CD4-positive, alpha-beta T cell treated with Interleukin-17A for 1 hour (primary cell): ENCODE measurements at regions not wholly inside any gene's neighbourhood (a gene's known extent, or its start where the extent isn't known, plus 50 kb on each side); places are given as distances from the start of the nearest gene placed in this dataset.

Experiments used
- DNase-seq: peaks from one replicate; pipeline ENCODE4 v3.0.0-alpha.2; 2020

DNA sequence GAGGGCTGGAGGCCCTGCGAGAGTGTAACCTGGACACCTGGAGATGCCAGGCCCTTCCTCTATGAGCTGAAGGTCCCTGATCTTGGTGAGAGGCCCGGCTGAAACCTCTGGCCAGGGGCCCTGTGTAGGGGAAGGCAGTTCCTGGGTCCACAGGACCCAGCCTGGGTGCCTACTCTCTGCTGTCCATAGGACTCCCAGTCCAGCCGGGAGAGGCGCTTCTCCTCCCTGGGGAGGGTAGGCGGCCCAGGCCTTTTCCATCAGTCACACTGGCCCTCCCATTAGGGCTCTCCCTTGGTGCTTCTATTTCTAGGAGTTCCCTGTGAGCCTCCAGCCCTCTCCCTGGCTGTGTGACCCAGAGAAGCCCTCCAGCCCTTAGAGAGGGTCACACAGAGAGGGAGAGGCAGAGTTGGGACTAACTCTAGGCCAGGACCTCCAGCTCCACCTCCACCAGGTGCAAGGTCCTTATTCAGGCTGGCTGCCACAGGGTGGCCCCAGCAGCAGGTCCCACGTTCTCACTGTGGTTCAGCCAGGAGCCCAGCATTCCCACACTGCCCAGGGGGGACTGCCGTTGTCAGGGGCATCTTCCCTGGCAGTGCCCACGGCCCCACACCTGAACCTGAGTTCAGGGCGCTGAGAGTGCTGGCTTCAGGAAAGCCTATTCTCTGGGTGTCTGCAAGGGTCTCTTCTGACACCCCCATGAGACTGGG, 146.8 kb downstream of the SMAD6 start:
- no peak for DNase-seq

DNA sequence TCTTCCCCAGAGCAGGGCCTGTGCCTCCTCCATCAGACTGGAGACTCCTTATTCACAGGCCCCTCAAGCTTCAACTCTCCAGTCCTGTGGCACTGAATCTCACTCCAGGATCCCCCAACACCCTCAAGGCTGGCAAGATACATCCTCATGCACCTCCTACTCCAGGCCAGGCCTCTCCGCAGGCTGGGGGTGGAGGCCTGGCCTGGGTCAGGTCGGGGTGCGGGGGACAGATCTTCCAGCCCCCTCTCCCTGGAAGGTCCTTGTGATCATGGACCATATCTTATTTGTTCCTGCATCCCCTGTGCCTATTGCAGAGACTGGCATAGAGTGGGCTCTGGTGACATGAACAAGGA, 147.3 kb downstream of the SMAD6 start:
- no peak for DNase-seq

DNA sequence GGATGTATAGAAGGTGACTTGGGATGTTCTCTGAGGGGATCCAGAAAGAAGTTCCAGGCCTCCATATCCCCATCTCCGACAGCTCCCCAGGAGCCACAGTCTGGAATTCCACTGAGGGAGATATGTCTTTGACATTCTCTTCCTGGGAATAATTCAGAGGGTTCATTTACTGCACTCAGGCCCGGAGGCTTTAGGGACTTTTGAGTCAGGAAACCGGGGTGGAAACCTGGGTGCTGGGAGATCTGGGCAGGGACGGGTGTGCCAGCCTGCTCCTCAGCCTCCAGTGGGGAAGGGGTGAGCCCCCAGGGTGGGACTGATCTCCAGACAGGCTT, 147.7 kb downstream of the SMAD6 start:
- no peak for DNase-seq

DNA sequence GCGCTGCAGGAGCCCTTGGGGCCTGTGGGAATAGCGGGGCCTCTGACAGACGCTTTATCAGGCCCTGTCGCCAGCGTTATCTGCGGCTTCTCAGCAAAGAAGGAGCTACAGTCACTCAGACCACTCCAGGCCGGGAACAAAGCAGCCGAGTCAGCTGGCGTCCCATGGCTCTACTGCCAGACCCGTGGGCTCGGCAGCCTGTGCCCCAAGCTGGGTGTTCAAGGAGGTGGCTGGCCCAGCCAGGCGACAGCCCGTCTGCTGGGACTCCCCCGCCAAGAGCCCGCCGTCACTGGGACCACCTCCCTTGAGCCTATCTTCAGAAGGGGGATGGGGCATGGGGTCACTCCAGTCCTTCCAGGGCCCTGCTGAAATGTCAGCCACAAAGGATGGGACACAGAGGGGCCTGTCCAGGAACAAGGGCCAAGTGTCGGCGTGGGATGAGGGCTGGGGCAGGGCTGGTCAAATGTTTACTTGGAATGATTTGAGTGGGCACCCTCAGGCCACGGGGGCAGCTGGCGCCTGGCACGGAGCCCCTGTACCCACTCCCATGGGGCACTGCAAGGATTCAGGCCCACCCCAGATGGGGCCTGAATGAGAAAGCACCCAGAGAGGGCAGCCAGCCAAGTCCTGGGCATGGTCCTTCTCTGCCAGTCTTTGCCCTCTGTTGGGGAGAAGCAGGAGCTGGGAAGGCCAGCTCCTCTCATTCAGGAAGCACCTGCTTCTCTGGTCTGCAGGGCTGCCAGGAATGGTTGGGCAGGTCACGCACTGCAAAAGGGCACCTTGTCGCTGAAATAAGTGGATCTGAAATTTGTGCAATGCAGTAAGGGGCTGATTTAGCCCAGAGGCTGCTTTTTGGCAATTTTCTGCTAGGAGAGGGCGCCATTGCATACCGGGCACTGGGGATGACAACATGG, 148.3 kb downstream of the SMAD6 start:
- DNase-seq: no peak

DNA sequence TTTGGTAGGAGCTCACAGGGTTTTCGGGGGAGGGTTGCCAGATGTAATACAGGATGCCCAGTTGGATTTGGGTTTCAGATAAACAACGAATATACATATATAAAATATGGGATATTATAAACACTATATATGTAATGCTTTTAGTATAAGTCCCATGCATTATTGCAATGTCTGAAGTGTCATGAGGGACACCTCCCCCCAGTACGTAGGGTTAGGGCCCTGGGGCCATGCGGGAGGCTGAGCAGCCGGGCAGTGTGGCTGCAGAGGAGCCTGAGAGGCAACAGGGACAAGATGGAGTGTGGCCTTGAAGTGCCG, 148.9 kb downstream of the SMAD6 start:
- DNase-seq: no peak

DNA sequence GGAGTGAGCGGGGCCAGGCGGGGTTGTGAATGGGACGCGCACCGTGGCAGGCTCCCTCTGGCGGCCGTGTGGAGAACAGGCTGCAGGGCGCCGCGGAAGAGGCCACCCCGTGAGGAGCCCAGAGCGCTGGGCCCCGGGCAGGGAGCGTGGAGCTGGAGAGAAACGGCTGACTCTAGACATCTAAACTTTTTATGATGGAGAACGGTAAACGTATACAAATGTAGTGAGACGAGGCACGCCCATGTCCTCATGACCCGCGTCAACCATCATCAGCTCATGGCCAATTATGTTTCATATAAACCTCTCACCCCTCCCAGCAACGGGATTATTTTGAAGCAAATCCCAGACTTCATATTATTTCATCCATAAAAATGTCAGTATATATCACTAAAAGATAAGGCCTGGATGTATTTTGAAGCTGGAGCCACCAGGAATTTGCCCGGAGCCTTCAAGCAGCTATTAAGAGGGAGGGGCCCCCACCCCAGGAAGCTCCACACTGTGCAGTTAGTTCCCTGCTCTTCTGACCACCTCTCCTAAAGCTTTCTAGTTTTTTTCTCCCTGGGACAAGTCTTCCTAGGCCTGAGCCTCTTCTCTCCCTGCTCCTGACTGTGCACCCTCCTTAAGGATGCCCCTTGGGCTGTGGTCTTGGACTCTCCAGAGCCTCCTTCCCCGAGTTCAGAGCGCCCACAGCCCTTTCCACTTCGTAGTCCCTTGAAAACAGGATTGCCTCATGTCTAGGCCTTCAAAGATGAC, 149.5 kb downstream of the SMAD6 start:
- DNase-seq: peak; percentile 64

DNA sequence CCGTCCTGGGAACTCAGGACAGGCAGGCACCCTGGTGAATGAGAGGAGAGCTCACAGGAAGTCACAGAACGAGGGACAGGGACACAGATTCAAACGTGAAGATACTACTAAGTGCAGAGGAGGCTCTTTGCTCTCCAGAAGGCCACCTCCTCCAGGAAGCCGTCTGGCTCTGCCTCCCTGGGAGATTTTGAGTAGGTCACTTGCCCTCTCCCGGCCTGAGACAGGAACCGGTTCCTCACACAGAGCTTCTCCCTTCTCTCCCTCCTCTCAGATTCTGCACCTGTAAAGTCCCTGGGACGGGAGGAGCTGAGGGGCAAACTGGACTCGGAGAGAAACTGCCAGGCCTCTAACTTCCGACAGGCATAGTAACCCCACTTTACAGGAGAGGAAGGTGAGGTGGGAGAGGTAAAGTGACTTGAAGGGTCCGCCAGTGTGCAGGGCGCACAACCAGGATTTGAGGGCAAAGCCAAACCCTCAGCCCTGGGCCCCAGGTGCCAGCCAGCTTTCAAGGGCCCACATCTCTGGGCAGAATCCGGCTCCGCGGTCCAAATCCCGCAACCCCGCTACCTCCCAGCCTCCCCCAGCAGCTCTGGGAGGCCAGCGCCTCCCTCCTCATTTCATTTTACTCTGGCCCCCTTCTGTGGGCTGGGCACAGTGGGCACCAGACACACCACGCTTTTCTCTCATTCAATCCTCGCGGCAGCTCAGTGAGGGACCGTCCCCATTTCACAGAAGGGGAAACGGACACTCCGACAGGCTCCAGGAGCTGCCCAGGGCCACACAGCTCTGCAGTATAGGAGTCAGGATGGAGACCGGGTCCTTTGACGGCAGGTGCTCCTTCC, 150.2 kb downstream of the SMAD6 start:
- DNase-seq: no peak

DNA sequence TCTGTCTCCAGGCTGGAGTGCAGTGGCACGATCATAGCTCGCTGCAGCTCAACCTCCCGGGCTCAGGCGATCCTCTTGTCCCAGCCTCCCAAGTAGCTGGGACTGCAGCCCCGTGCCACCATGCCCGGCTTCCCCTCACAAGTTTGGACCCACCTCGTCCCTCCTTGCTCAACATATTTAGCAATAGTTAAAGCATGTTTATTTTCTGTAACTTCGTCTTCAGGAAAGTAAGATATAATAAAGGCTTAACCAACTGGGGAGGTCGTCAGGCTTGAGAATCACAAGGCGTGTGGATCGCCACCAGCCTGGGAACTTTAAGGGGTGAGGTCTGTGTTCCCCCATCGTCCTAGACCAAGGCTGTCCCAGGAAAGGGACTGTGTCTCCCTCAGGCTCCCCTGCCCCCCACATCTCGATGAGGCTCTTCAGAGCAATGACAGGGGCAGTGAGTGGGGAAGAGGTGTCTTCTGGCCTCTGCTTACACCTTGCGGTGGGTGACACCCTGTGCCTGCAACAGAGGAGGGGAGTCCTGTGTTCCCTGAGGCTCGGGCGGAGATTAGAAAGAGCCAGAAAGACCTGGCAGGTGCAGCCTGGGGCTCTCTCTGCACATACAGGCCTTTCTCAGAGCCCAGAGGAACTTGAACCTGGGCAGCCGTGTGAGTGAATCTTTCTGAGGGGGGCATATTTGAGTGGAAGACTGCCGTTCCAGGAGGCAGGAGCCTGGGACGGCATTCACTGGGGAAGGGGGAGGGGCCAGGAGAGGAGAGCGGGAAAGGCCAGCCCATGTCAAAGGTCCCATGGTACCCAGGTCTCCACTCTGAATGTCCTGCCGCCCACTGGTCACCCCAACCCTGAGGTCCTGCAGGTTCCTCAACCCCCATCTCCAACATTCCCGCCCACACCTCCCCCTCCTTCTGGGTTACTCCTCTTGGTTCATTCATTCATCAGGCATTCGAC, 152.3 kb downstream of the SMAD6 start:
- no peak for DNase-seq

DNA sequence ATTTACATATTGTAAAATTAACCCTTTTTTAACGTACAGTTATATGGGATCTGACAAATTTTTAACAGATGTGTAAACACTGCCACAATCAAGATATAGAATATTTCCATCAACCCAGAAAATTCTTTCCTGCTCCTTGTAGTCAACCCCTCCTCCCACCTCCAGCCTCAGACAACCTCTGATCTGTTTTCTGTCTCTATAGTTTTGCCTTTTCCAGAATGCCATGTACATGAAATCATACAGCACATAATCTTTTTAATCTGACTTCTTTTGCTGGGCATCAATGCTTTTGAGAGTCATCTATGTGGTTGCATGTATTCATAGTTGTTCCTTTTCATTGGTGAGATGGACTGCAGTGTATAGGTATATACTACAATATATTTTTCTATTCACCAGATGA, 153.0 kb downstream of the SMAD6 start:
- DNase-seq: no peak

DNA sequence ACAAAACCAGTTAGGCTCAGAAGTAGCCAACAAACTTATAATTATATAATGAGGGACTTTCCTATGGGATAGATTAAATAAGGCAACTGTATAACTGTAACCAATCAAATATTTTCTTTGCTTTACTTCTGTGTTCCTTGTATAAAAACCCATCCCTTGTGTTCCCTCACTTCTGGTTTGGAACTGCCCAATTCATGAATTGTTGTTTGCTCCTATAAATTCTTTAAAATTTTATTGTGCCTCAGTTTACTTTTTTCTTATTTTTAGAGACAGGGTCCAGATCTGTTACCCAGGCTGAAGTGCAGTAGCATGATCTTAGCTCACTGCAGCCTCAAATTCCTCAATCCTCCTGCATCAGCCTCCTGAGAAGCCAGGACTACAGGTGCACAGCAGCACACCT, 155.7 kb downstream of the SMAD6 start:
- no peak for DNase-seq

DNA sequence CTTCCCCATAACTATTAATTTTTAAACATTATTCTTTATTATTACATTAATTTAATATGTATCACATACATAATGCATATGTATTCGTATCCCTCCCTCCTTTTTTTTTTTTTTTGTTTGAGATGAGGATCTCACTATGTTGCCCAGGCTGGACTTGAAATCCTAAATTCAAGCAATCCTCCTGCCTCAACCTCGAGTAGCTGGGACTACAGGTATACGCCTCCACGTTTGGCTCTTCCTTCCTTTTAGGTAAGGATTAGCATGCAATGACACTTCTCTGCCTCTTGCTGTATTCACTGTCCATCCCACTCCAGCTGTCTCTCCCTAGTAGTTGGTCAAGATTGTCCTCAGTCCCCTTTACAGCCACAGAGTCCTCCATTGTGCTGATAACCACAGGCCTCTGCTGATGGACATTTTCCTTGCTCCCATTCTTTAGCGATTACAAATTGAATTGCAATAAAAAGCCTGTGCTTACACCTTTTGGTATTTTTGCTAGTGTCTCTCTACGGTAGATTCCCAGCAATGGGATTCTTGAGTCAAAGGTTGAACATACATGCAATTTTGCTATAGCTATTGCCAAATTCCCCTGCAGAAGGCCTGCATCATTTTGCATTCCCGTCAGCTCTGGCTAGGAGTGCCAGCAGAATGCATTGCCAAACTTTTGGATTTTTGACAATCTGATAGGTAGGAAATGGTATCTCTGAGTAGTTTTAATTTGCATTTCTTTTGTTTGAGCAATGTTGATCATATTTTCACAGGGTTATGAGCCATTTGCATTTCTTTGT, 156.6 kb downstream of the SMAD6 start:
- no peak for DNase-seq

DNA sequence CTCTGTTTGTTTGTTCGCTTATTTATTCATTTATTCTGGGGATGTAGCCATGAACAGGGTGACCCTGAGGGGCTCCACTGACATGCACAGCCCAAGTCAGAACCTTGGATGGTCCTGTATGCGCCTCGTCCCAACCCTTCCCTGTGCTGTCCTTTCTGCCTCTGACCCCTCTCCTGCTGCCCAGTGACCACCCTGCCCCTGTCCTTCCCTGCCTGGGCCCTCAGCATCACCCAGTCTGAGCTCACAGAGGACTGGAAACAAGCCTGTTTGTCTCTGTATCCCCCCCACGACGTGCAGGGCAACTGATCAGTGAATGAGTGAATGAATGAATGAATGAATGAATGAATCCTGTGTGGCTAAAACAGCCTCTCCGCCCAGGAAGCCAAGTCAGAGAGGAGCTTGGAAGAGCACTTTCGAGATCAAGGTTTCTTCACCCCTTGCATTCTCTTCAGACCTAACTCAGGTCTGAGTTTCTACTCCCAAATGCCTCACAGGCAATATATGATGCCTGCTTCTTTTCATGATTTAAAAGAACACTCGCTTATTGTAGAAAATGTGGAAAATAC, 157.7 kb downstream of the SMAD6 start:
- DNase-seq: no peak

DNA sequence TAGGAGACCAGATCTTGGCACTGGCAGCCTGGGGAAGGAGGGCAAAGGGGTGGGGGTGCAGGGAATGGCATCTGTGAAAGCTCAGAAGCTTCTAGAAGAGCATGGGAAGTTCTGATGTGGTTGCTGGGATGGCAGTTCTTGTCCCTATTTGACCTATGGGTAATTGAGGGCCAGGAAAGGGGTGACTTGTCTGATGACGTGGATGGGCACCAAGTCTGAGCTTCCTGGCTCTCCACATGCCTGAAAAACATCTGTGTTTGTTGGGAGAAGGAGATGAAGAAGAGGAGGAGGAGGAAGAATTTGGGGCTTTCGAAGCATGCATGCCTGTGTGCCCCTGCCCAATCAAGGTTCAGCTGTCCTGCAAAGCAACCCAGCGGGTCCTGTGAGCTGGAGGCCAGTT, 158.8 kb downstream of the SMAD6 start:
- DNase-seq: no peak

DNA sequence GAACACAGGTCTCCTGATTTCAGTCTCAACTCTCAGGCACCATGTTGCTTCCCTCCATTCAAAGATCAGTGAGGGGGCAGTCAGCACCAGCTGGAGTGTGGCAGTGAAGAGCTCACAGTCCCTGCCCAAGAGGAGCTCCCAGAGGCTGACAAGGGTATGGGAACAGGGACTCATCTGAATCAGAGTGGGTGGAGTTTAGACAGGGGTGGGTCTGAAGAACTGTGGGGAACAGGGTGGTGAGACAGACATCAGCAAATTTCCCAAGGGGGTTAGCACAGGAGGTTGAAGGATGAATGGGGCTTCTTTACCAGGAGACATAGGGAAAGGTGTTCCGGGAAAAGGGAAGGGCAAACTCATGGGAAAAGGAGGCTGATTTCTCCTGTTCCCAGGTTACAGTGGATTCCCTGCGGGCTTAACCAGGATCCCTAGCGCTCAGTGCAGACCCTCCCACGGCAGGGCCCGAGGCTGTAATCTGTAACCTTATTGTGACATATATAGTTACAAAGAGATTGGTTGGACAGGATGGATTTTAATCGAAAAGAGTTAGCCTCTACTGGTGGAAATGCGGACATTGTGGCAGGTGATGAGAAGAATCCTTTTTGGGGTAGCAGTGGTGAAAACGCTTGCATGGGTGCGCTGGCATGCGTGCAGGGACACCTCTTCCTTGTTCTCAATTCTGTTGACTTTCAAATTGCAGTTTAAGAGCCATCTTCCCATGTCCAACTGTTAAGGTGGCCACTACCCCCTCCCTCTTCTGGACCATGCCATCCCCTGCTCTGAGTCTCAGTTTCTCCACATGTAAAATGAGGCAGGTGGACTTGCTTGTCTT, 160.3 kb downstream of the SMAD6 start:
- no peak for DNase-seq

DNA sequence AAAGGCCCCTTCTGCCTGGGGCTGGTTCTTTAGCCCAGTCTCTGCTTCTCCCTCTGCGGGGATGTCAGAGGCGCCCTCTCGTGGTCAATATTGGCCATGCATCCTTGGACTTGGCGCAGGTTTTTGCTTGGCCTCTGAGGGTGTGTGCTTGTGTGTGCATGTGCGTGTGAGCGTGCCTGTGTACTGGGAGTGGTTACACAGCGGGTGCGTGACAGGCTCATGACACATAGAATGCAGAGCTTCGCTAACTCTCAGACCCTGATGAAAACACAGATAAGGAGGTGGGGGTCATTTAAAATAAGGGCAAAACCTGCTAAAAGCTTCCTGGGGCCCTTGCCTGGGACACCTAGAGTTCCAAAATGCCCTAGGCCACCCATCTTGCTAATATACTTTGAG, 160.9 kb downstream of the SMAD6 start:
- peak; percentile 66 for DNase-seq

DNA sequence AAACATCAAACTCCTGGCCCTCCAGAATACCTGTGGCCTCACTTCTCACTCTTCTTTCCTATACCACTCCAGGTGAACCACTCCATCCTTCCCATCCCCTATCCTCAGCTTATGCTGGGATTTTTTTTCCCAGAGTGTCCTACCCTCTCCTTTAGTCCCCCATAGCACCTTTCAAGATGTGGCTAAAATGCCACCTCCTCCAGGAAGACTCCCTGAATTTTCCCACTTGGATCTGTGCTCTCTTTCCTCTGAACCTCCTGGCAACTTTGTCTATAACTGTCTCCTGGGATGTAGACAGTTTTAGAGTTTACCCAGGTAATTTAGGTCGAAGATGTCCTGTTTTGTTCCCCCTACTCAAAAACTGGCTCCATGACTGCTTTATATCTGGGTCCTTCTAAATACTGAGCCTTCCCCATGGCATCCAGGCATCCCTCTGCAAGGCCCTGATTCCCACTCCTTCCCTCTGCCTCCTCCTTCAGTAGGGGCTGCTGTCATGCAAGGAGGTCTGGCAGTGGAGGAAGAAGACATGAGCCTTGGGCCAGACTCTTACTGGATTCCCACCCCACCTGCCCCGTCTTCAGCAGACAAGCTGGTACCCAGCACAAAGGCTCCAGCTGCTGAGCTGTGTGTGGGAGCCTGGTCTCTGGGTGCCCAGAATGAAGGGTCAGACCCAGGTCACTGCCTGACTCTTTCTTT, 161.5 kb downstream of the SMAD6 start:
- DNase-seq: no peak

DNA sequence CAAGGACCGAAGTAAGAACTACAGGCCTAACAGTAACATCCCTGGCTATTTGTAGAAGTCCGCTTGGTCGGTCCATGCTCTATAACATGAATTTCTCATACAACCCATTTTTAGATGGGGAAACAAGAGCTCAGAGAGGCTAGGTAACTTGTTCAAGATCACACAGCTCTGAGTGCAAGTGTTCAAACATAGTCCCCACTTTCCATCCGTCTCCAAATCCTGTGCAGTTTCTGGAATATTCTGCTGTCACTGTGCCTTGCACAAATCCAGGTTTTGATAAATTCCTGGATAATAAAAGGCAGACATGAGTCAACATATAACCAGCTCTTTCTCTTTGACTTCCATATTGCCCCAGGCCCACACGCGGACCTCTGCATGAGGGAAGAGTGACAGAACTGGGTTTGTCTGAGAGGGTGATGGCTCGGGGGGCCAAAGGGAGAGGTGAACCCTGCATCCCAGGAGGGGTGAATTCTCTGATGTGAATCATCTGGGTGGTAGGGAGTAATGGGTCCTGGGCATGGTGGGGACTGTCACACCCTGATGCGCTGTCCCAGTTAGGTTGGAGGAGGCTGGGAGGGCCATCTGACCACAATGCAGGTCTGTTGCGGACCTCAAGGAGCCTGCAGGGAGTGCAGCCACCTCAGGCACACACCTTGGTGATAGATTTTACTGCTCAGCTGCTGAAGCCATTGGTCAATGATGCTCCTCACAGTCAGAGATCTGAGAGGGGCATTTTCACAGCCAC, 162.2 kb downstream of the SMAD6 start:
- no peak for DNase-seq

DNA sequence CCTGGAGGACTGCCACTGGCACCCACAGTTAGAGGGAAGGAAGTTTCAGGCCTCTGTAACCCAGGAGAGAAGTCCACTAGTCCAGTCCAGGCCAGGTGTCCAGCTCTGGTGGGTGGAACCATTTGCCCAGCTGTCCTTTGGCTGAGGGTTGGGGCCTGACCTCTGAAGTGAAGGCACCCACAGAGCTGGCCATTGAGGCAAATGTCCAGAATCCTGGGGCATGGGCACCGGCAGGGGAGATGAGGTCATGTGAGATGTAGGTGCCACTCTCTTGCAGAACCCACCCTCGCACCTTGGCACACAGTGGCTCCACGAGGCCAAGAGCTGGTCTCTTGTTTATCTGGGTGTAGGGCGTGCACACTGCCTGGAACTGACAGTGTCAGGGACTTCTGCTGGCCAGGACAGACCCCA, 162.8 kb downstream of the SMAD6 start:
- DNase-seq: no peak
